ENCODE measurements at regions not wholly inside any gene's neighbourhood (a gene's known extent, or its start where the extent isn't known, plus 50 kb on each side); places are given as distances from the start of the nearest gene placed in this dataset.

DNA sequence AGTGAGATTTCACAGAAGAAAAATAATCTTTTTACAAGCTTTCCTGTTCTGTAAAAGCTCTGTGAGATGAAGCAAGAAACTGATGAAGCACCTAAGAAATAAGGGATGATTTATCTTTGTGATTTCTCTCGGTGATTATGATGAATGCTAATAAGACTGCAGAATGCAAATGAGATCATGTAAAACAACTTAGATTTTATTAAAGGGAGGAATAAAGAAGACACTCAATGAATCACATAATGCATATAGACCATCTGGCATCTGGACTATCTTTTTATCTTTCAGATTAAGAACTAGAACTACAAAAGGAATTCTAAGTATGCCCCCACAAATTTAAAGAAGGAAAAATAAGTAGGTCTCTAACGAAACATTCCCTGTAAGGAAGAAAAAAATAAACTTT, 361.5 kb upstream of the OPRM1 start:
- no peaks in the 10 kb centered on the region for H3K36me3 ChIP-seq
- H3K4me3 ChIP-seq (replicated peaks in 1 of 3): no peak overlapping the region
- DNase-seq: no peak
- H3K27ac ChIP-seq: no peak overlapping the region
- H3K4me1 ChIP-seq: no peaks in the 10 kb centered on the region
- WGBS, 2 donors: 59 to 77% methylated on average over 2 of the region's 2 CpGs
- TF ChIP-seq CTCF (IDR thresholded peaks at IDR 0.05): no peak
- TF ChIP-seq POLR2A (IDR thresholded peaks at IDR 0.05): no peak
- H3K27me3 ChIP-seq: no peaks in the 10 kb centered on the region
- H3K9me3 ChIP-seq: no peaks in the 10 kb centered on the region
- intact Hi-C loops (cut with DNase I): no loop called here

DNA sequence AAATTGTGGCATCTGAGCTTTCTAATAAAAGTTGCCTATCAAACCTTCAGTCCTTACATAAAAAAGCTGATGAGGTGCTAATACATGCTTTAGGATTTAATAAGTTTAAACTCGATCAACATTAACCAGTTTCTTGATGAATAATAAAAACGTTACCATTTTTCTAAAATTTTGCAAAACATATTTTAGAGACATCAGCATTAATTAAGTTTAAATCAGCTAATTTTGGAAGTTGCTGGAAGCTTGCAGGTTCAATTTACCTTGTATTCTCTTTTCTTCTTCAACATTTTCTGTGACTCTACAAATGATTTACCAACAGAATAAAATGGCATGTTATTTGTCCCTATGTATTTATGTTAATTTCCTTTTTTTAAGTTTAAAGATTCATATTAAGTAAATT, 365.3 kb upstream of the OPRM1 start:
- 88% methylated on average over 2 of the region's 2 CpGs for WGBS, 2 donors
- Histone ChIP-seq H3K4me1 (no peaks in the 10 kb centered on the region), H3K36me3 (no peaks in the 10 kb centered on the region), H3K27me3 (no peaks in the 10 kb centered on the region), H3K9me3 (no peaks in the 10 kb centered on the region), H3K27ac (no peak overlapping the region), H3K4me3 (replicated peaks in 1 of 3) (no peak overlapping the region)
- intact Hi-C loops (cut with DNase I): no loop called here
- DNase-seq: no peak
- TF ChIP-seq POLR2A (IDR thresholded peaks at IDR 0.05) (no peak), CTCF (IDR thresholded peaks at IDR 0.05) (no peak)

DNA sequence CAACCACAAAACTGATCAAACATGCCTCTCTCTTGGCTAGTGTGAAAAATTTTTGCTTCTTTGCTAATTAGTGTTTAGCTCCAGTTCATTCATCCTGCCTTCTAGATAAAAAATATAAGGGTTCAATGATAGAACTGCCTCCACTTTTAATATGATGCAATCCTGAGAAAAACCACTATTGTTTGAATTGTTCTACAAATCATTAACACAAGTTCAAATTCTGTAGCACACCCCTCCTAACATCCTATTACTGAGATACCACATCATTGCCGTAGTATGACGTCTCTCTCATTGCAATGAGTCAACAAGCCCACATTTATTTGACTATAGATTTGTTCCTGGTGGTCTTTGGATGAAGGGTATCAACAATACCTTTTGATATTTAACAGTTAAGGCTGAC, 365.8 kb upstream of the OPRM1 start:
- TF ChIP-seq POLR2A (IDR thresholded peaks at IDR 0.05) (no peak), CTCF (IDR thresholded peaks at IDR 0.05) (no peak)
- Histone ChIP-seq H3K27ac (no peak overlapping the region), H3K4me1 (no peaks in the 10 kb centered on the region), H3K4me3 (replicated peaks in 1 of 3) (no peak overlapping the region), H3K36me3 (no peaks in the 10 kb centered on the region), H3K27me3 (no peaks in the 10 kb centered on the region), H3K9me3 (no peaks in the 10 kb centered on the region)
- 84 to 93% methylated on average over 2 of the region's 2 CpGs for WGBS, 2 donors
- DNase-seq: no peak
- intact Hi-C loops (cut with DNase I): no loop called here

DNA sequence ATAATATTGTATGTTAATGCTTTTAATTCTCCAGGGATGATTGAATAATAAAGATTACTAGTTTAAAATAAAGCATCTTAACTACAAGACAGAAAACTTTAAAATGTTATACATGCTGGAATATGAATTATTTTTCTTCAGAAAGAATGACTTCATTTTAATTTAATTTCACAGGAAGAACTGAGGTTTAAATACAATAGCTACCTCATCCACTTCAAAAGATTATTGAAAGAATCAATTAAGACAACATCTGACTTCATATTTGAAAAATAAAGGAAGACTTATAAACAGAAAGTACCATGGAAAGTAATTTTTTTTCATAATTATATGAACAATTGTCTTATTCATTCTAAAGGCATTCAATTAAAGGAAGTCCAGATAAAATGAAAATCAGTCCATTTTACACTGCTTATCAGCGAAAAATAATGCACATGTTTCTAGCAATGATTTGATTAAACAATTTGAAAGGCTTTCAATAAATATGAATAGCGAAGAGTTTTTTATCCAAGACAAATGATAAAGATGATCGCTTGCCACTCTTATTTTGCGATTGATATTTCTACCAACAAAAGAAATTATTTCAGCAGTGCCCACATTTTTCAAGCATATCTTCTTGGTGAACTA, 368.5 kb upstream of the OPRM1 start:
- H3K9me3 ChIP-seq: no peaks in the 10 kb centered on the region
- H3K27me3 ChIP-seq: no peaks in the 10 kb centered on the region
- H3K27ac ChIP-seq: no peak overlapping the region
- H3K36me3 ChIP-seq: no peaks in the 10 kb centered on the region
- intact Hi-C loops (cut with DNase I): no loop called here
- DNase-seq: no peak
- H3K4me1 ChIP-seq: no peaks in the 10 kb centered on the region
- TF ChIP-seq POLR2A (IDR thresholded peaks at IDR 0.05): no peak
- no peak for TF ChIP-seq CTCF (IDR thresholded peaks at IDR 0.05)
- WGBS, 2 donors: 93 to 96% methylated on average over 4 of the region's 4 CpGs
- H3K4me3 ChIP-seq (replicated peaks in 1 of 3): no peak overlapping the region

DNA sequence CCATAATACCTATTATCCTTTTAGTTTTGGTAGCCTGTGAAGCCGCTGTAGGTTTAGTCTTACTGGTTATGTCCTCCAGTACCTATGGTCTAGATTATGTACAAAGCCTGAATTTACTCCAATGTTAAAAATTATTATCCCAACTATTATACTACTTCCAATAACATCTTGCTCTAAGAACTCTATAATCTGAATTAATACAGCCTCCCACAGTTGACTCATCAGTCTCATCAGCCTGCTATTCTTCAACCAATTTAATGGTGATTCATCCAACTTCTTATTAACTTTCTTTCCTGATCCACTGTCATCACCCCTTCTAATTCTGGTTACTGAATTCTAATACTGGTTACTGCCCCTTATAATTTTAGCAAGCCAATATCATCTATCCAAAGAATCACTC, 370.3 kb upstream of the OPRM1 start:
- no peak overlapping the region for H3K27ac ChIP-seq
- 94 to 98% methylated on average over 1 of the region's 1 CpG for WGBS, 2 donors
- no peaks in the 10 kb centered on the region for H3K36me3 ChIP-seq
- DNase-seq: no peak
- no peaks in the 10 kb centered on the region for H3K9me3 ChIP-seq
- H3K4me1 ChIP-seq: no peaks in the 10 kb centered on the region
- H3K27me3 ChIP-seq: no peaks in the 10 kb centered on the region
- H3K4me3 ChIP-seq (replicated peaks in 1 of 3): no peak overlapping the region
- intact Hi-C loops (cut with DNase I): no loop called here
- TF ChIP-seq CTCF (IDR thresholded peaks at IDR 0.05) (no peak), POLR2A (IDR thresholded peaks at IDR 0.05) (no peak)
